SH-SY5Y (cell line): ENCODE measurements at regions not wholly inside any gene's neighbourhood (a gene's known extent, or its start where the extent isn't known, plus 50 kb on each side); places are given as distances from the start of the nearest gene placed in this dataset.

Experiments used
- GATA2 ChIP-seq: IDR thresholded peaks from 2 replicates; pipeline ENCODE4 v1.6.1; 2011; ENCODE audit warnings: mild to moderate bottlenecking, low read depth, low read length
- GATA3 ChIP-seq: IDR thresholded peaks from 2 replicates; pipeline ENCODE4 v1.6.1; 2011; ENCODE audit warnings: low read depth, mild to moderate bottlenecking, low read length, moderate library complexity

- TF ChIP-seq GATA3 (no peak), GATA2 (no peak)
Observed at GRCh38 chr9:106639873-106640568, 222.9 kb upstream of the ZNF462 start.
